ENCODE measurements at regions not wholly inside any gene's neighbourhood (a gene's known extent, or its start where the extent isn't known, plus 50 kb on each side); places are given as distances from the start of the nearest gene placed in this dataset.

GRCh38 chr2:7983451-7983850 is 698.4 kb upstream of the ID2 start:
- H3K4me3 ChIP-seq (replicated peaks; ENCODE audit: low read depth, low read length): no peak overlapping the region
- DNase-seq (ENCODE audit: low read depth): no peak
- no peak for TF ChIP-seq CTCF (IDR thresholded peaks at IDR 0.05; ENCODE audit: low read length, missing control alignments)

GRCh38 chr2:7983912-7984311 is 697.9 kb upstream of the ID2 start:
- no peak for TF ChIP-seq CTCF (IDR thresholded peaks at IDR 0.05; ENCODE audit: low read length, missing control alignments)
- no peak for DNase-seq (ENCODE audit: low read depth)
- no peak overlapping the region for H3K4me3 ChIP-seq (replicated peaks; ENCODE audit: low read depth, low read length)

- no peak for TF ChIP-seq CTCF (IDR thresholded peaks at IDR 0.05; ENCODE audit: low read length, missing control alignments)
- no peak for DNase-seq (ENCODE audit: low read depth)
Measured at GRCh38 chr2:7984693-7985353, 697.0 kb upstream of the ID2 start.

GRCh38 chr2:7986431-7986830 is 695.4 kb upstream of the ID2 start:
- DNase-seq (ENCODE audit: low read depth): no peak
- H3K4me3 ChIP-seq (replicated peaks; ENCODE audit: low read depth, low read length): no peak overlapping the region
- TF ChIP-seq CTCF (IDR thresholded peaks at IDR 0.05; ENCODE audit: low read length, missing control alignments): no peak

More at GRCh38 chr2:7984693-7985353, 697.0 kb upstream of the ID2 start:
- H3K4me3 ChIP-seq (replicated peaks; ENCODE audit: low read depth, low read length): no peak overlapping the region

- TF ChIP-seq CTCF (IDR thresholded peaks at IDR 0.05; ENCODE audit: low read length, missing control alignments): no peak
Measured at GRCh38 chr2:7987992-7988391, 693.9 kb upstream of the ID2 start.

GRCh38 chr2:7988440-7988839 is 693.4 kb upstream of the ID2 start:
- TF ChIP-seq CTCF (IDR thresholded peaks at IDR 0.05; ENCODE audit: low read length, missing control alignments): no peak
- no peak for DNase-seq (ENCODE audit: low read depth)
- H3K4me3 ChIP-seq (replicated peaks; ENCODE audit: low read depth, low read length): no peak overlapping the region

More at GRCh38 chr2:7987992-7988391, 693.9 kb upstream of the ID2 start:
- DNase-seq (ENCODE audit: low read depth): no peak
- H3K4me3 ChIP-seq (replicated peaks; ENCODE audit: low read depth, low read length): no peak overlapping the region

GRCh38 chr2:7989823-7990222 is 692.0 kb upstream of the ID2 start:
- no peak for TF ChIP-seq CTCF (IDR thresholded peaks at IDR 0.05; ENCODE audit: low read length, missing control alignments)
- H3K4me3 ChIP-seq (replicated peaks; ENCODE audit: low read depth, low read length): no peak overlapping the region
- no peak for DNase-seq (ENCODE audit: low read depth)

All from fibroblast of pulmonary artery (primary cell).